ENCODE measurements at regions not wholly inside any gene's neighbourhood (a gene's known extent, or its start where the extent isn't known, plus 50 kb on each side); places are given as distances from the start of the nearest gene placed in this dataset.

DNA sequence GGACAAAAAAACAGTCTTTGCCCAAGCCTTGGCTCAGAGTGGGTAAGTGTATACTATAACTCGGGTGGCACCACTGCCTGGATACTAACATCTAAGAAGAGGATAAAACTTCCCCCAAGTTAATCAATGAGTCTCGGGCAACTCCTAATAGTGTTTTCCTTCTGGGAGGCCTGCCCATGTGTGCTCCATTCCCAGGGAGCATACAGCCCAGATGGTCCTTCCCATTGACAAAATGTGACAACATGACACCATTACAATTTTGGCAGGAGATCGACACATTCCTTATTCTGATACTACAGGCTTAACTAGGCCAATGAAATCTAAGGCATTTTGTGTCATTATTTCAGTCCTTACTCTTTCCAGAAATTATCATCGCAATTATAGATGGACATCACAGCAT lies 52.7 kb upstream of the CRIM1 start:
- TF ChIP-seq, protein P1, sequence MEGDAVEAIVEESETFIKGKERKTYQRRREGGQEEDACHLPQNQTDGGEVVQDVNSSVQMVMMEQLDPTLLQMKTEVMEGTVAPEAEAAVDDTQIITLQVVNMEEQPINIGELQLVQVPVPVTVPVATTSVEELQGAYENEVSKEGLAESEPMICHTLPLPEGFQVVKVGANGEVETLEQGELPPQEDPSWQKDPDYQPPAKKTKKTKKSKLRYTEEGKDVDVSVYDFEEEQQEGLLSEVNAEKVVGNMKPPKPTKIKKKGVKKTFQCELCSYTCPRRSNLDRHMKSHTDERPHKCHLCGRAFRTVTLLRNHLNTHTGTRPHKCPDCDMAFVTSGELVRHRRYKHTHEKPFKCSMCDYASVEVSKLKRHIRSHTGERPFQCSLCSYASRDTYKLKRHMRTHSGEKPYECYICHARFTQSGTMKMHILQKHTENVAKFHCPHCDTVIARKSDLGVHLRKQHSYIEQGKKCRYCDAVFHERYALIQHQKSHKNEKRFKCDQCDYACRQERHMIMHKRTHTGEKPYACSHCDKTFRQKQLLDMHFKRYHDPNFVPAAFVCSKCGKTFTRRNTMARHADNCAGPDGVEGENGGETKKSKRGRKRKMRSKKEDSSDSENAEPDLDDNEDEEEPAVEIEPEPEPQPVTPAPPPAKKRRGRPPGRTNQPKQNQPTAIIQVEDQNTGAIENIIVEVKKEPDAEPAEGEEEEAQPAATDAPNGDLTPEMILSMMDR (IDR thresholded peaks at IDR 0.05; ENCODE audit: low read depth, low read length, poor library complexity, severe bottlenecking): no peak
- no peak for TF ChIP-seq EZH2phosphoT487 (IDR thresholded peaks at IDR 0.05; ENCODE audit: borderline replicate concordance, low read length)
